Fibroblast of villous mesenchyme (primary cell): ENCODE measurements at regions not wholly inside any gene's neighbourhood (a gene's known extent, or its start where the extent isn't known, plus 50 kb on each side); places are given as distances from the start of the nearest gene placed in this dataset.

ENCODE experiments used
- DNase-seq: peaks from one replicate; pipeline ENCODE4 v3.0.0-alpha.2; 2010; ENCODE audit warnings: low read depth
- H3K4me3 ChIP-seq: 2 replicates; pipeline ENCODE4 v1.5.1; 2011; ENCODE audit warnings: low read depth, mild to moderate bottlenecking, low read length
- TF ChIP-seq, protein P1 (sequence below): IDR thresholded peaks from 2 replicates; pipeline ENCODE4 v1.5.1; 2012; ENCODE audit warnings: low read depth, mild to moderate bottlenecking, low read length; ENCODE audit not compliant: insufficient read depth

DNA sequence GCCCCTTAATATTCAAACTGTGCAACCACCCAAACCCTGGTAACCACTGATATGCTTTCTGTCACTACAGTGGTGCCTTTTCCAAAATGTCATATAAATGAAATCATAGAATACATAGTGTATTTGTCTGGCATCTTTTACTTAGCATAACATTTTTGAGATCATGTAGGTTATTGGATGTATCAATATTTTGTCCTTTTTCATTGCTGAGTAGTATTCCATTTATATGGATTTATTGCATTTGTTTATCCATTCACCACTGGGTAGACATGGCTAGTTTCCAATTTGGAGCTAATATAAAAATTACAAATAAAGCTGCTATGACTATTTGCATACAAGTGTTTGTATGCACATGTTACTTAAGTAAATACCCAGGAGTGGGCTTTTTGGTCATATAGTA lies 121.6 kb downstream of the TMEM144 start:
- no peak for DNase-seq
- TF ChIP-seq, protein P1, sequence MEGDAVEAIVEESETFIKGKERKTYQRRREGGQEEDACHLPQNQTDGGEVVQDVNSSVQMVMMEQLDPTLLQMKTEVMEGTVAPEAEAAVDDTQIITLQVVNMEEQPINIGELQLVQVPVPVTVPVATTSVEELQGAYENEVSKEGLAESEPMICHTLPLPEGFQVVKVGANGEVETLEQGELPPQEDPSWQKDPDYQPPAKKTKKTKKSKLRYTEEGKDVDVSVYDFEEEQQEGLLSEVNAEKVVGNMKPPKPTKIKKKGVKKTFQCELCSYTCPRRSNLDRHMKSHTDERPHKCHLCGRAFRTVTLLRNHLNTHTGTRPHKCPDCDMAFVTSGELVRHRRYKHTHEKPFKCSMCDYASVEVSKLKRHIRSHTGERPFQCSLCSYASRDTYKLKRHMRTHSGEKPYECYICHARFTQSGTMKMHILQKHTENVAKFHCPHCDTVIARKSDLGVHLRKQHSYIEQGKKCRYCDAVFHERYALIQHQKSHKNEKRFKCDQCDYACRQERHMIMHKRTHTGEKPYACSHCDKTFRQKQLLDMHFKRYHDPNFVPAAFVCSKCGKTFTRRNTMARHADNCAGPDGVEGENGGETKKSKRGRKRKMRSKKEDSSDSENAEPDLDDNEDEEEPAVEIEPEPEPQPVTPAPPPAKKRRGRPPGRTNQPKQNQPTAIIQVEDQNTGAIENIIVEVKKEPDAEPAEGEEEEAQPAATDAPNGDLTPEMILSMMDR = no peak
- no peak overlapping the region for H3K4me3 ChIP-seq

DNA sequence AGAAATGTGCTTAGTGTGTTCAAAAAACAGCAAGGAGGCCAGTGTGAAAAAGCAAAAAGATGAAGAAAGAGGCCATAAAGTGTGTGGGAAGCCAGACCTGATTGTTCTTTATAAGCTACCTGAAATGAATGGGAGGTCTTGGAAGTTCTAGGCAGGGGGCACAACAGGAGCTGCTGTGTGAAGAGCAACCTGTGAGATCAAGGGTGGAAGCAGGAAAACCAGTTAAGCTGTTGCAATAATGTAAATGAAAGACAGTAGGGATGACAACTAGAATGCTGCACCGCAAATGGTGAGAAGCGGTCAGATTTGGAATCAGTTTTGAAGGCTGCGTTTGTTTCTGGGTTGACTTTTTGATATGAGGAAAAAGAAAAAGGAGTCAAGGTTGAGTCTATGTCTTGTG lies 123.5 kb downstream of the TMEM144 start:
- no peak overlapping the region for H3K4me3 ChIP-seq
- TF ChIP-seq, protein P1 = no peak
- no peak for DNase-seq

DNA sequence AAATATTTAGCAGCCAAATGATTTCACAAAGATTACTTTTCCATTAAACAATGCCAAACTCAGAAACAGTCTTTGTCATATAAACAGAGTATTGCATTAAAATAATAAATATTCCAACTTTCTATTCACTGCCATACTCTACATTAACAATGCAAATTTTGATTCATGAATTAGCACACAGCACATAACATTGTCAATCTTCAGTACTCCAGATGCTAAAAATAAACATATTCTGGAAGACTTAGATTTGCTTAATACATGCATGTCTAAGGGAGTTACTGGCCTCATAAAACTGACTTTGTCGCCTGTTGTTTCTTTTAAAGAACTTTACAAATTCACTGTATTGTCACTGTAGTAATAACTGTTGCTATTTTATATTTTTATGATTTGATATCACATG lies 131.6 kb downstream of the TMEM144 start:
- DNase-seq = no peak
- TF ChIP-seq, protein P1 = no peak

DNA sequence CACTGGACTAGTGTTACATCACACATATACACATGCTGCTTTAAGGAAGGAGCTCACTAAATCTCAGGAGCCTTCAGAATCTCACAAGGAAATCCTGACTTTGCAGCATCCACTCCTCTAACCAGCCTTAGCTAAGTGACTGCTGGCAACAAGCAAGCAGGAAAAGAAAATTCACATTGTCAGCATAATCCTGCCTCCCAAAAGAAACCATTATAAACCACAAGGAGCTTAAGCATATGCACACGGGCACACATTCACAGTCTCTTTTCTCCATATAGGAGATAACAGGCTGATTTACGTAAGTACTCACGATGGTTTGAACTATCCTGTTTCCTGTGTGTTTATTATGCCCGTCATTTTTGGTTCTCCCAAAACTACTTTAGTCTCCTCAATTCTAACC lies 136.3 kb downstream of the TMEM144 start:
- TF ChIP-seq, protein P1 = no peak
- DNase-seq = peak; percentile 53
- H3K4me3 ChIP-seq = no peak overlapping the region

More for the DNA sequence above, 131.6 kb downstream of the TMEM144 start:
- no peak overlapping the region for H3K4me3 ChIP-seq

DNA sequence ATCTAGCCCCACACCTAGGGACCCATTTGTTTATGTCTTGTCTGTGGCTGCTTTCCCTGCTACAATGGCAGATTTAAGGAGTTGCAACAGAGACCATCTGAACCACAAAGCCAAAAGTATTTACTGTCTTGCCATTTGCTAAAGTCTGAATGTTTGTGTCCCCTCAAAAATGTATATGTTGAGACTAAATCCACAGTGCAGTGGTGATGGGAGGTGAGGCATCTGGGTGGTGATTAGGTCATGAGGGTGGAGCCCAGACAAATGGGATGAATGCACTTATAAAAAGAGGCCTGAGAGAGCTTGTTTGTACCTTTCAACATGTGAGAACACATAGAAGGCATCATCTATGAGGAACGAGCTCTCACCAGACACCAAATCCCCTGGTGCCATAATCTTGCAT lies 137.3 kb downstream of the TMEM144 start:
- no peak overlapping the region for H3K4me3 ChIP-seq
- TF ChIP-seq, protein P1 = no peak
- peak; percentile 61 for DNase-seq

DNA sequence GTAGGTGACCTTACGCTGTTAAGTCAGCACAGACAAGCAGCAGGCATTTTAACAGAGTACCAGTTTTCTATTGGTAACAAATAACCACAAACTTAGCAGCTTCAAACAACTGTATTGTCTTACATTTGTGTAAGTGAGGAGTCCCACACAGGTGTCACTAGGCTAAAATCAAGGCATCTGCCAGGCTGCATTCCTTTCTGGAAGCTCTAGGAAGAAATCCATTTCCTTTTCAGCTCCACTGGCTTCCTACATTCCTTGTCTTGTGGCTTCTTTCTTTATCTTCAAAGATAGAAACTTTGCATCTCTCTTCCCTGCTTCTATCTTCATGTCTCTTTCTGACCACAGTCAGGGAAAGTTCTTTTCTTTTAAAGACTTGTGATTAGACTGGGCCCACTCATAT lies 139.9 kb downstream of the TMEM144 start:
- TF ChIP-seq, protein P1 = no peak
- H3K4me3 ChIP-seq = no peak overlapping the region
- no peak for DNase-seq

DNA sequence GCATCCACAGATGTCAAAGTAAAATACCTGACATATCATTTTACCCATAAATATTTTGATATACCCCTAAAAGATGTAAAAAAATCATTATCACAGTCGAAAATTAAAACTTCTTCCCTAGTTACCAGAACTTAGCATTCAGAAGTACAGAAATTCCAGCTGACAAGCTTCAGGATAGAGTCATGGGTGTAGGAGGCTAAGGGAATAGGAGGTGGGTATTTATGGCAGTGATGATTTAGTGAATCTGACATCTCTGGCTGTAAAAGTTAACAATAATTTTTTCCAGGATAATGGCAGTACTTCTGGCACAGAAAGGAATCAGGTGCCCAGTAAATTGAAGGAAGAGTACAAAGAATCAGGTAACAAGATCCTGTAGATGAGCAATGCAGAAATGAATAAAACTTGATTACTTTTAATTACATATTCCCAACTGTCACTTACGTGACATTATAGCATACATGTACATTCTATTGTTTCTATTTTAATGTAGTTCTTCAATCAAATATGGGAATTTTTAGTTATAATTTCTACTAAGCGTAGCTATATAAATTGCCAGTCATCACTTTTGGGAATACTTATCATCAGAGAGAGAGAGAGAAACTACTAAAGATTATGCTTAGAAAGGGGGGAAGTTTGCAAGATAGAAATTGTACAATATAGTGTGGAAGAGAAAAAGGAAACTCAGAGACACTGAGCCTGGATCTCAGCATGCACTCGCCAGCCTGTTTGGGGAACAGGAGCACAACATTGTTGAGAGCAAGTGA lies 143.4 kb downstream of the TMEM144 start:
- no peak for DNase-seq
- TF ChIP-seq, protein P1 = no peak
- H3K4me3 ChIP-seq = no peak overlapping the region
